Fibroblast of villous mesenchyme (primary cell): ENCODE measurements at regions not wholly inside any gene's neighbourhood (a gene's known extent, or its start where the extent isn't known, plus 50 kb on each side); places are given as distances from the start of the nearest gene placed in this dataset.
"Not testable (repeated sequence)": the region's sequence is repeated elsewhere in the genome, so short reads cannot be mapped to it uniquely, and the experiment has no call there.

ENCODE experiments used
- DNase-seq: peaks from one replicate; pipeline ENCODE4 v3.0.0-alpha.2; 2010; ENCODE audit warnings: low read depth
- H3K4me3 ChIP-seq: 2 replicates; pipeline ENCODE4 v1.5.1; 2011; ENCODE audit warnings: low read depth, mild to moderate bottlenecking, low read length

DNA sequence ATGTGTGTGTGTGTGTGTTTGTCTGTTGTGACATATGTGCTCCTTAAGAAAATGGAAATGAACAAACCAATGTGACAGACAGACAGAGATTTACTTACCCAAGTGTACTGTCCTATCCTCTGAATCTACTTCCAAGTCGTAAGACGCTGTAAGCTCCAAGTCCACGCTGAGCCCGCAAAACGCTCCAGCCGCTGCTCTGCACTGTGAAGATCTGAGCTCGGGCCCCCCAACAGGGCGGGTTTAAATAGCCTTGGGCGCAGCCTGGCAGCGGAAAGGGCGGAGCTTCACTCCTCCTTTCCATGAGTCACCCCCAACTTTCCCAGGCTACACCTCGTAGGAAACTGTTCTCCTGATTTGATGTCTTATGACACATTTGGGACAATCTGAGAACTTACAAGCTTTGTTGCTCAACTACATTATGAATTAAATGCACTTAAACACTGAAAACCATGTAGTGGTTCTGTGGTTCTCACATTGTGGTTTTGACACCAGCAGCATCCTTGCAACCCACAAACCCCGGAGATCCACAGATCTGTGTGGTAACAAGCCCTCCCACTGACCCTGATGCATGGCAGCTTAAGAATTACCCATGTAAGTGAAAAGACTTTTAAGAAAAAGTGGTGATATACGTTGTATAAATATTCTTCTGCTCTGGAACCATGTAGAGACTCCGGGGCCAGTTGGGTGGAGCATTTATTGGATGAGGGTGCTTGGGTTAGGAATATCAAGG is 735.6 kb upstream of the DEFB115 start:
- DNase-seq, H3K4me3 ChIP-seq: not testable (repeated sequence)

GRCh38 chr20:30524155-30524554 is 733.3 kb upstream of the DEFB115 start:
- H3K4me3 ChIP-seq, DNase-seq: not testable (repeated sequence)

DNA sequence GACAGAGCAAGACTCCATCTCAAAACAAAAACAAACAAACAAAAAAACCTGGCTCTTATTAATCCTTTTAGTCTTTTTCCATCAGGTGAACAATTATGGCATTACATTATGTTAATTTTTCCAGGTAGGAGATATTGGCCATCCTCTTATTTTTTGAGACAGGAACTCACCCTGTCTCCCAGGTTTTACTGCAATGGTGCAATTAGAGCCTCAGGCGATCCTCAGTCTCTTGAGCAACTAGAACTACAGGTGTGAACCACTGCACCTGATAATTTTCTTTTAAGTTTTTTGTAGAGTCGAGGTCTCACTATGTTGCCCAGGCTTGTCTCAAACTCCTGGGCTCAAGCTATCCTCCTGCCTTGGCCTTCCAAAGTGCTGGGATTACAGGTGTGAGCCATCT is 732.7 kb upstream of the DEFB115 start:
- not testable (repeated sequence) for DNase-seq, H3K4me3 ChIP-seq

GRCh38 chr20:30533653-30534052 is 723.8 kb upstream of the DEFB115 start:
- H3K4me3 ChIP-seq, DNase-seq: not testable (repeated sequence)

DNA sequence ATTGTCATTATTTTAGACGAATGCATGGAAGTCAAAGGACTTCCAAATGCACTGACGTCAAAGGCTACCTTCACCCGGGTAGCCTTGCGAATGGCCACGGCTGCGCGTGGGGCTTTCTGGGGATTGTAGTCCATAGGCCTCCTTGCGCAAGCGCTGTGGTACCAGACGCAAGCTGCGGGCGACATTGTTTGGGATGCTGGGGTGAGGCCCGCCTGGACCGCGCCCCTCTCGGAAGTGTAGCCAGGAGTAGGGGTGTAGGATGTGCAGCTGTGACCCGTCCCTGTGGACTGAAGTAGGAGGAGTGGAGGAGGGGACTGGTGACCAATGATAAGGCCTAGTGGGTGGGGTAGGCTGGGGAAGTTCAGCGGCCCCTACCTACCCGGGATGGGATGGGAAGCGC is 720.0 kb upstream of the DEFB115 start:
- H3K4me3 ChIP-seq, result not testable (repeated sequence)

GRCh38 chr20:30540330-30541069 is 717.0 kb upstream of the DEFB115 start:
- not testable (repeated sequence) for H3K4me3 ChIP-seq, DNase-seq

More for the DNA sequence above, 720.0 kb upstream of the DEFB115 start:
- DNase-seq, result not testable (repeated sequence)

DNA sequence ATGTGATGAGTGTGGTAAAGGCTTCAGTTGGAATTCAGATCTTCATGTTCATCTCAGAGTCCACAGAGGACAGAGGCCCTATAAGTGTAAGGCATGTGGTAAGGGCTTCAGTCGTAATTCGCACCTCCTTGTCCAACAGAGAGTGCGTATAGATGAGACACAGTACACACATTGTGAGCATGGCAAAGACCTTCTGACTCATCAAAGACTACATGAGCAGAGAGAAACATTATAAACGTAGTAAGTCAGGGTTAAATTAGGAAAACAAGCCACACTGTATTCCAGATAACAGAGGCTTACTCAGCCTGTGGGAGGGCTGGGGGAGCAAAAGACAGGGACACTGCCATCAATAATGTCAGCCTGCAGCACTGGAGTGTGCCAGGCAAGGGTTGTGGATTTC is 706.2 kb upstream of the DEFB115 start:
- not testable (repeated sequence) for DNase-seq, H3K4me3 ChIP-seq

- DNase-seq, H3K4me3 ChIP-seq: not testable (repeated sequence)
These were observed 700.7 kb upstream of the DEFB115 start for GRCh38 chr20:30556797-30557196.

GRCh38 chr20:30565086-30565485 is 692.4 kb upstream of the DEFB115 start:
- DNase-seq, H3K4me3 ChIP-seq: not testable (repeated sequence)

DNA sequence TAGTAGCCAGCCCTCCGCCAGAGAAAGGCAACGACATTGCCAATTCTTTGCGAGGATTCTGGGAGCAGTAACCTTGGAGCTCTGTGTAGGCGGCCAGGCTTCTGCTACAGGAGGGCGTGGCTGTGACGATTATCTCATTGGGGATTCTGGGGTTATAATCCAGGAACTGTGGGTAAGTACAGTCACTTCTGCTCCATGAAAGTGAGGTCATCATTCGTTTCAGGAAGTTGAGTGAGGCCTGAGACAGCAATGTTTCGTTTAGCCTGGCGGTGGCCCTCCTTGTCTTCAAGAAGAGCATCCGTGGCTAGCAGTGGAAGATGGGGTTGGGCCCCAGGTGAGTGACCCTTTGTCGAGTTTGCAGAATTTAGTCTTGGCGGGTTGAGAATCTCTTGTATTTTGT is 687.6 kb upstream of the DEFB115 start:
- H3K4me3 ChIP-seq, DNase-seq: not testable (repeated sequence)

DNA sequence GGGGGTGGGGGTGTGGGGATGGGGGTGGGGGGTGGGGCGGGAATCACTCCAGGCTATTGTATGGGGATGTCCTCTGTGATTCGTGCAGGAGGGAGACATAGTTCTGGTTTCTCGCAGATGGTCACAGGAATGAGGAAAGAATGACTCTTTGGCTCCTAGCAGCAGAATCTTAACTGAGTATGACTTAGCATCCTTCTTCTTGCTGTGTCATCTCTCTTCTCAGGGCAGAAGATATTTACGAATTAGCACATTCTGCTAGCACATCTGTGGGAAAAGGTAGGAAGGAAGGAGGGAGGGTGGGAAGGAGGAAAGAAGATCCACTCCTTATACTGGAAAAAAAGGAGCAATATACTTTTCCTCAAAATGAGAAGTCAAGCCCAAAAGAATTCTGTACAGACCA is 686.8 kb upstream of the DEFB115 start:
- DNase-seq, H3K4me3 ChIP-seq: not testable (repeated sequence)

GRCh38 chr20:30574337-30574736 is 683.1 kb upstream of the DEFB115 start:
- DNase-seq, H3K4me3 ChIP-seq: not testable (repeated sequence)

DNA sequence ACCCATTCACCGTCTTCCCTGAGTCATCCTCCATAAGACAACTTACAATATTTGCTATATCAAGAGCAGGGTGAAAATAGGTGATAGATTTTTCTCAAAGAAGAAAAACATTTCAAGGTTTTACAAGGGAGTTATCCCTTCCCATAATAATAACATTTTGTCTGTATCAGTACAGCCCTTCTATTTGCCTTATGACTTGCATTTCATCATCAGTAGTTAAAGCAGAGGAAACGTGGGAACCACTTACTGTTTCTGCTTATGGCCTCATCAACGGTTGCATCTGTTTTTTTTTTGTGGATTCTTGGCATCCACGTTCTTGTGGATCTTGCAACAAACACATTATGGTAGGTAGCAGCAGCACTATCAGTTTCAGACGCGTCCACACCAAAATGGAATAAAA is 678.4 kb upstream of the DEFB115 start:
- H3K4me3 ChIP-seq, DNase-seq: not testable (repeated sequence)

GRCh38 chr20:30579824-30580438 is 677.5 kb upstream of the DEFB115 start:
- DNase-seq, result peak; percentile 29
- peak overlapping the region; percentile 21 for H3K4me3 ChIP-seq

GRCh38 chr20:30581839-30582238 is 675.6 kb upstream of the DEFB115 start:
- not testable (repeated sequence) for H3K4me3 ChIP-seq

DNA sequence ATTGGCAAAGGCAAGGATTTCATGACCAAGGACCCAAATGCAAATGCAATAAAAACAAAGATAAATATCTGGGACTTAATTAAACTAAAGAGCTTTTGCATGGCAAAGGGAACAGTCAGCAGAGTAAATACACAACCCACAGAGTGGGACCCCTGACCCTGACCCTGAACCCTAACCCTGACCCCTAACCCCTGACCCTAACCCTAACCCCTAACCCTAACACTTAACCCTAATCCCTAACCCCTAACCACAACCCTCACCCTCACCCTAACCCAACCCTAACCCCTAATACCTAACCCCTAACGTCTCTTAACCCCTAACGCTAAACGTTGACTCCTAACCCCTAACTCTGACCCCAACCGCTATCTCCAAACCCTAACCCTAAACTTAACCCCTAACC is 673.1 kb upstream of the DEFB115 start:
- not testable (repeated sequence) for DNase-seq, H3K4me3 ChIP-seq

More at GRCh38 chr20:30581839-30582238, 675.6 kb upstream of the DEFB115 start:
- not testable (repeated sequence) for DNase-seq

- not testable (repeated sequence) for H3K4me3 ChIP-seq, DNase-seq
These were observed 672.1 kb upstream of the DEFB115 start for GRCh38 chr20:30585244-30585796.

GRCh38 chr20:30586178-30586577 is 671.3 kb upstream of the DEFB115 start:
- DNase-seq, H3K4me3 ChIP-seq: not testable (repeated sequence)
